Activated effector memory CD4-positive, alpha-beta T cell treated with anti-CD3 and anti-CD28 coated beads, Interleukin-2, amount 50 U/mL, for 16 hours (primary cell): ENCODE measurements at regions not wholly inside any gene's neighbourhood (a gene's known extent, or its start where the extent isn't known, plus 50 kb on each side); places are given as distances from the start of the nearest gene placed in this dataset.
"Not testable (repeated sequence)": the region's sequence is repeated elsewhere in the genome, so short reads cannot be mapped to it uniquely, and the experiment has no call there.

ENCODE experiments used
- DNase-seq: peaks from one replicate; pipeline ENCODE4 v3.0.0-alpha.2; 2020

DNA sequence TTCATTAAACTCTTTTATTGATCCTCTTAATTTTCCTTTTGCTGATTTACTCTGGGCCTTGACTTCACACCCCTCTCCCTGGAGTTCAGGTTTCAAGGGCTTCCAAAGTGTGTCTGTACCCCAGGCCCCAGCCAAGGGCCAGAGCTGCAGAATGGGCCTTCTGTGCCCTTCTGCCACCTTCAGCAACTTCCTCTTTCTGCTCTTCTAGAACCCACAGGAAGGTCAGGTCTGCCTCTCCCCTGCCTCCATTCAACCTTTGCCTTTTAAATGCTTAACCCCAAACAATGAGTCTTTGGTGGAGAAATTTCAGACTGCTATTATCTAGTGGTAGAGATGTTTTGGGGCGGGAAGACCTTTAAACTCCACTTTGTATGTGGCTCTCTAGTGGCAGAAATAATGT is 63.1 kb downstream of the TSN start:
- DNase-seq, result no peak

DNA sequence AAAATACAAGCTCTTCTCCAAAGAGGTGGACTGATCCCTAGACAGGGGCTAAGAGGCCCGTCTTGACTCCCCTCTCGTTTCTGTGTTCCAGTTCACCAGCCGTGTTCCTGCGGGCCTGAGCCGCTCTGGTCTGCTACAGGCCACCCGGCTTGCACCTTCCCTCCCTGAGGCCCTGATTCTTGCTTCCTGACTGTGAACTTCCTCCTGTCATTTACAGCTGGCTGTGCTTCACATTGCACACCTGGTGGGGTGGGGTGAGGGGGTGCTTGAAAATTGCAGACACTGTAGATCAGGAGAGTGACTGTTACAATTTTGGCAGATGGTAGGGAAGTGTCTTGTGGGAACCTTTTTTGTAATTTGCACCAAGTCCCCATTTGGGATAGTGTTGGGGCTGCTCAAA is 64.4 kb downstream of the TSN start:
- no peak for DNase-seq

DNA sequence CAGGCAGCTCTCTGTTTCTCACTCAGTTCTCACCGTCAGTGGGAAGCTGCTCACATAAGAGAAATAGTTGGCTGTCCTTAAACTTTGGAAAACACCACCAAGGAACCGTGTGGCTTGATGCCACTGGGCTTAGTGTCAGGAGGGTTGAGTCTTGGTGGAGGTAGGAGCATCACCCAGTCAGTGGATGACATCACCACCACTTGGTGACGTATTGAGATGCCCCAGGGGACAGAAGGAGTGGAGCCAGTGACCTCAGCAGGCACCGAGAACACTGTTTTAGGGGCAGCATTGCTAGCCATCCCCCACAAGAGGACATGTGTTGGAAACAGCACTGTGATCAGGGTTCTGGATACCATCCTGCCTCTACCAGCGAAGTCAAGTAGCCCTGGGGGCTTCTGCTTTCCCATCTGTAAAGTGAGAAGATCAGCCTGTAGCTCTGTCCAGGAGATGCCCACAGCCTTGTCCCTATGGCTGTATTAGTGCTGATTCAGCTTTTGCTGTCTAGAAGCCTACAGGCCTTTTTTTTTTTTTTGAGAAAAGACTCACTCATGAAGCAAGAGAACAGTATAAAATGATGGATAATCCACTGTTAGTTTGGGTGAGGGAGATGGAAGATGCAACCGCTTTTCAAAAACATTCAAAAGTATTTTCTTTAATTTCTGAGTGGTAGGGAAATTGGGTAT is 66.2 kb downstream of the TSN start:
- DNase-seq, result no peak

DNA sequence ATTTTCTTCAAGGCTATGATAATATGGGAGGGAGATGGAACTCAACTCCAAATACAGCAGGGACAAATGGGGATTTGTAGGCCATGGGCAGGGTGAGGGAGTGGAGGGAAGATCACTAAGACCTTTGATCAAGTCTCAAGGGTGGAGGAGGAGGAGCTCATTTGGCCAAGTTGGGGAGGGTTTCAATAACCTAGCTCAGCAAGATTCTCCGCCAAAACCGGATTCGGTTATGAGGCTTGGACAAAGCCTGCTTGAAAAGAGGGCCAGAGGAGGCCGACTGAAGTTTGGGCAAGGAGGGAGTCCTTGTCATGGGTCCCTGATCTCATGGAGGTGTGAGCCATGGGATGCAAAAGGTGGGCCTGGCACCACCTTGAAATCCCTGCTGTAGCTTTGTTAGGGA is 68.8 kb downstream of the TSN start:
- DNase-seq, result no peak

DNA sequence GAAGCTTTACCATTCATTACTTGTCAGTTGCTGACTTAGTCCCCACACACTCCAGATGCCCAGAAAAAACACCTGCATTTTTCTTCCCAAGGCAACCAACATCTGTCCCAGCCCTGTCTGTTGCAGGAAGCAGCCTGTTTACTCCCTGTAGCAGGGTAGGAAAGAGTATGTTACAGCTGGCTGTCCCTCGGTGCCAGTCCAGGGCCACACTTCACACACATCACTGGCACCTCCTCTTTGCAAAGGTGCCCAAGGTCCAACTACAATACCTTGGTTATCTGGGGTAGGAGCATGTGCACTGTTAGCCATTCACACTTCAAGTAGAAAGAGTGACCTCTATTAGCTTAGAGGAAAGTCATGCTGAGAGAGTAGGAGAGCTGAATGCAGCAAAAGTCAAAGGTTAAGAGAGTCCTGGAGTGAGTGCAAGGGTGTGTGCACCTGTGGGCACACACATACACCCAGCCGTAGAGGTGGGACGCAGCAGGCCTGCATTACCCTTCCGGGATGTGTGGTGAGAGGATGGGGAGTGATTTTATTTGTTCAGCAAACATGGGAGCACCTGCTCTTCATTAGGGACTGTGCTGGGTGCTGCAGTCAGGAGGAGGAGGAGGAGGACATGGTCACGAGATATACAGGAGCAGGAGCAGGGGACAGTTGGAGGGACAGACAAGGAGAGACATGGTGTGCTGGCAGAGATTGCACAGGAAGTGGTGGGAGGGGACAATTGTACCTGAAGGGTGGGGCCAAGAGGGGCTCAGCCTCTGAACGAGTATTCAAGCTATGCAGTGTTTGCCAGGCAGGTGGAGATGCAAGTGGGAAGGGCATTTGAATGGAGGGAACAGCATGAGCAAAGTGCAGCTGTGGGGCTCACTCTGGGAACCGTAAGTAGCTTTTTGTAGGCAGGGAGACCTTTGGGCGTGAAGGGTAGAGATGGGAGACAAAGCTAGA is 69.8 kb downstream of the TSN start:
- no peak for DNase-seq

DNA sequence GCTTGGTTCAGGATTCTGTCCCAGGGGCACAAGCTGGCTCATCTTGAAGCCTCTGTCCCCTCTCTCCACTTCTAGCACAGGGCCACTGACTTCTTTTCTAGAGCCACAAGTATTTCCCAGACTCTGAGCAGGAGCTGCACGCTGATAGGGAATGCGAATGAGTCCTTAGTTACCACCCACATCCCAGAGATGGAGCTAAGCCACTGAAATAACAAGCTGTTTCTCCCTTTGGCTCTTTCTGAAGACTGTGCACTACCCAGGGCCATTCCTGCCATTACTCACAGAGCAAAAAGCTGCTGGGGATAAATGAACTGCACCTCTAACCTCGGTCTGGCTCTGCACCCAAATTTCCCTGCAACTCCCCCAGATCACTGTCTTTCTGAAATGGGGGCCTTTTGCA is 70.6 kb downstream of the TSN start:
- DNase-seq, result no peak

DNA sequence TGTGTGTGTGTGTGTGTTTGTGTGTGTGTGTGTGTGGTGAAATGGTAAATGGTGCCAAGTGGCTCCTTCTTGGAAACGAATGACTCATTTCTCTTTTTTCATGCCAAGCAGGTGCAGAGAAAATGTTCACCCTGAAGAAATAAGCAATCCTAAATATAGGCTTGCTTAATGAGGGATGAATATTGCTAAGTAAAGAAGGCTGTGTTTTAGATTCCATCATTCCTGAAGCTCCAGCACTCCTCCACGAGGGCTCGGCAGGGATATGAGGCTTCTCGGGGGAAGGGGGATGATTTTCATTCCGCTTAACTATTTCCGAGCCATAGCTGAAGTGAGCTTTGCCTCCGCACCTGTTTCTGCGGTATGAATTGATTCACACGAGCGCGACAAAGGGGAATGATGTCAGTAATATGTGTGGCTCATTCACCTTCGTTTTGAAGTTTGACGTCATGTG is 72.9 kb downstream of the TSN start:
- no peak for DNase-seq

DNA sequence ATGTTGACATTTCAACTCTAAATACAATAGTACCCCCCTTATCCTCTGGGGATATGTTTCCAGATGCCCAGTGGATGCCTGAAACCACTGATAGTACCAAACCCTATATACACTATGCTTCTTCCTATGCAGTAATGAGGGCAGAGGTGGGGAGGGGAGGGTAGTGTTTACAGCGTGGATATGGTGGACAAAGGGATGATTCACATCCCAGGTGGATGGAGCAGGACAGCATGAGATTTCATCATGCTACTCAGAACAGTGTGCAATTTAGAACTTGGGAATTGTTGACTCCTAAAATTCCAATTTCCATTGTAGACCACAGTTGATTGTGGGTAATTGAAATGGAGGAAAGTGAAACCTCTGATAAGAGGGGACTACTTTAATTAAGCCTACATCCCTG is 75.4 kb downstream of the TSN start:
- DNase-seq, result no peak

DNA sequence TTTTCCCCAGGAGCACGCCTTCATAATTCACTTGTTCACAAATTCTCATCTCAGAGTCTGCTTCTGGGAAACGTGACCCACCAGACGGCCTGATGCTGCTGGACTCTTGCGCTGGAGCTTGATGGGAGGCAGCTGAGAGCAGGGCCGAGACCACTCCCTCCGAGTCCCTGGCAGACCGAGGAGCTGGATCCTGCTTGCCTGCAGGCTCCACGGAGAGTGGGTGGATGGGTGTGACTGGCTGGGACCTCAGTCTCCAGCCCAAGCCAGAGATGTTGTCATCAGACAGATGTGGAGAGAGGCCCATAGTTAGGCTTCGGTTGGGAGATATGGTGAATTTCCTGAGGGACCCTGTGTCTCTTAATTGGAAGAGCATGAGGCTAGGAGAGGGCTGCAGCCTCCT is 76.4 kb downstream of the TSN start:
- DNase-seq, result no peak

DNA sequence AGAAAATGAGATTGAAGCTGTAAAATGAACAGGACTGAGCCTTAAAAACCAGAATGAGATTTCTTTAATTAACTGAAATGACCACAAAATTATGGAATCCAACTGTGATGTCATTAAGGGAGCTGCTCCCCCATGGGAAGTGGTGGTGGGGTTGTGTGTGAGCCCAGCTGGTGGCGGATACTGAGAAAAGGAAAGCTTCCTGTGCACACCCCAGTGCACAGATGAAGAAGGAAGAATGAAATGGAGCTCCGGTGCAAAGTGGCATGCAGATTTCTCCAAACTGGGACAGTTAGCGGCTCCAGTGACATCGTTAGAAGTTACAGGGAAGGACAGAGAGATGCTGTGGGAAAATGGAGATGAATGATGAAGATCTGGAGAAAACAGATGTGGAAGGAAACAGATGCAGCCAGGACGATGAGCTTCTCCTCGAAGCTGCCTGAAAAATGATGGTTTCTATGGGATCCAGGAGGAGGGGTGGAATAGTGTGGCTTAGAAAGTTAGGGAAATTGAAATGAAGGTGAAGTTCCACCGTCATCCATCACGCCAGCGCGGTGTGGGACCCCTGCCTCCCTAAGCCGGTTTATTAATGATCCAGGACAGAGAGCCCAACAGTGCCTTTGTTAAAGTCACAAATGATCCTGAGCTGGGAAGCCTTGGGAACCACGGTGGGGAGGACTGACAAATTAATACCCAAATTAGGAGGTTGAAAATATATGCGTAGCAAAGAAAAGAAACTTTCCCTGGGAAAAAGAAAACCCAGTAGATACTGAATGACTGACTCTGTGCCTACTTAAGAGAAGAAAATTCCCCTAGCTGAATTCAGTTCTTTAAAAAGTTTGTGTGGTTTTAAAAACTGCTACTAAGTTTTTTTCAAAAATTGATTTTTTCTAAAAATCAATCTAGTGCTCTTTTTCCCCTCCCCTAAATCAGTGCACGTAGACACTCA is 77.2 kb downstream of the TSN start:
- DNase-seq, result no peak

DNA sequence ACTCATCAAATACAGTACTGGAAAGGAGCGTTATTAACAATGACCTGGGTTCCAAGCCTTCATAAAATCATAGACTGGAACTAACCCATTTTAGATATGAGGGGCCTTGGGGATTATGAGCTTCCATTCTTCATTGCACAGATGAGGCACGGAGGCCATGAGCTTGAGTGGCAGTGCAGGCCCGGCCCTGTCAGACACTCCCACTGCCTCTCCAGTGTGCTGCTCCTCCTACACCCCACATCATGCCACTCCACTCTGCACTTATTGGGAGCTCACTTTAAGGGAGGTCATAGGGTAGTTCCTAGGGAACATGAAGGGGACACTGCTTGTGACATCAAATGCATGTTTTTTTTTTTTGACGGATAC is 77.9 kb downstream of the TSN start:
- no peak for DNase-seq

DNA sequence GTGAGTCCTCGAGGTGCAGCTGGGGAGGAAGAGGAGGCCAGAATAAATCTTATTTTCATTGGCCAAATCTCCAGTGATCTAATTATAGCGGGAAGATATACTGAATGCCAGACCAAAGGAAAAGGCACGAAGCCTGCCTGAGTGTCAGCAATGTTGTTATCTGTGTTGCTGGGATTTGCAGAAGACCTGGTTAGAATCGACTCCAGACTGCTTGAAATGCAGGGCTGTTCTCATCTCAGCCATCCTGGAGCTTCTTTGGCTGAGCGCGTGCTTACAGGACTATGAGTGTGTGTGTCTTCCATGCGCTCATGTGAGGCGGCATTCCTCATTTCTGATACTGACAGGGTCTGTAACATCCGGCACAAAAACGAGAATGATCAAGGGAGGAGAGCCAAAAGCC is 81.2 kb downstream of the TSN start:
- no peak for DNase-seq

DNA sequence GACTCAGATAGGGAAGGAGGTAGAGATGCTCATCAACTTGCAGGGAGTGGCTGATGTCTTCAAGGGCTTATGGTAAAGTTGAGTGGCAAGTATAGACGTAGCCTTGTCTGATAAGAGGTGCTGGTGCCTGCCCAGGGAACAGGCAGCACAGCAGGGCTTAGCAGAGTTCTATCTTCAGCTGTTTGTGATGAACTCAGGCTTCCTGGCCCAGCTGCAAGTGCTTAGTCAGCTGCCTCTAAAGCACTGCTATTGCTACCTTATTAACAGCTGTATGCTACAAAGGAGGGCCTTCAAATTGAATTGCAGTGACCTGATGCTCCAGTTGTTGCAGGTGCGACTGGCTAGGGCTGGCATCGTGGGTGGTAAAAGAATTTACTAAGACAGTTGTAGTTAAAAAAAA is 82.1 kb downstream of the TSN start:
- DNase-seq, result no peak

DNA sequence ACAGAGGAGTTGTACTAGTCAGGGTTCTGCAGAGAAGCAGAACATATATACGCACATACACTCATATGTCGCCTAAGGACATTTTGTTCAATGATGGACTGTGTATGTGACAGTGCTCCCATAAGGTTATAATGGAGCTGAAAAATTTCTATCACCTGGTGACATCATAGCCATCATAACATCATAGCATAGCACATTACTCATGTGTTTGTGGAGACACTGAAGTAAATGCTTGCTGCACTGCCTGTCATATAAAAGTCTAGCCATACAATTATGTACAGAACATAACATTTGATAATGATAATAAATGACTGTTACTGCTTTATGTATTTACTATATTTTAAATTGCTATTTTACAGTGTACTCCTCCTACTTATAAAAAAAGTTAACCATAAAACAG is 83.1 kb downstream of the TSN start:
- DNase-seq, result no peak

DNA sequence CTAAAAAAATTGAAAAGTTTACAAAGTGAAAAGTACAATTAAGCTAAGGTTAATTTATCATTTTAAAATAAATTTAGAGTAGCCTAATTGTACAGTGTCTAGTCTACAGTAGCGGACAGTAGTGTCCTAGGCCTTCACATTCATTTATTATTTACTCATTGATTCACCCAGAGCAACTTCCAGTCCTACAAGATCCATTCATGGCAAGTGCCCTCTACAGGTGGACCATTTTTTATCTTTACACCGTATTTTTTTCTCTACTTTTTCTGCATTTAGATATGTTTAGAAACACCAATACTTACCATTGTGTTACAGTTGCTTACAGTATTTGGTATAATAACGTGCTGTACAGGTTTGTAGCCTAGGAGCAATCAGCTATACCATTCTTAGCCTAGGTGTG is 84.1 kb downstream of the TSN start:
- no peak for DNase-seq

DNA sequence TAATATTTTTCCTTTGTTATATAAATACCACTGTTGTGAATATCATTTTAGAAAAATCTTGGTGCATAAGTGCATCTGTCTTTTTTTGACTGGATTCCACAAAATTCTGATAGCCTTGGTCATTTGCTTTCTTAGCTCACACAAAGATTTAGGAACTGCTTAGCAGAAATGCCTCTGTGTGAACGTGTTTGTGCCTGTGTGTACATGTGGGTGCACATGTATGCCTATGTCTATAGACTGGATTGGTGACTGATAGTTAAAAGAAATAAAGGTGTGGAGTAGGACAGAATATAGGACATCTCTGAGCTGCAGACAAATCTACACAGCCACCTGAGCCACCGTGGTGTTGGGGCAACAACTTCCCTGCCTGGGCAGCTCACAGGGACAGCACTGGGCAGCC is 93.8 kb downstream of the TSN start:
- DNase-seq, result no peak

DNA sequence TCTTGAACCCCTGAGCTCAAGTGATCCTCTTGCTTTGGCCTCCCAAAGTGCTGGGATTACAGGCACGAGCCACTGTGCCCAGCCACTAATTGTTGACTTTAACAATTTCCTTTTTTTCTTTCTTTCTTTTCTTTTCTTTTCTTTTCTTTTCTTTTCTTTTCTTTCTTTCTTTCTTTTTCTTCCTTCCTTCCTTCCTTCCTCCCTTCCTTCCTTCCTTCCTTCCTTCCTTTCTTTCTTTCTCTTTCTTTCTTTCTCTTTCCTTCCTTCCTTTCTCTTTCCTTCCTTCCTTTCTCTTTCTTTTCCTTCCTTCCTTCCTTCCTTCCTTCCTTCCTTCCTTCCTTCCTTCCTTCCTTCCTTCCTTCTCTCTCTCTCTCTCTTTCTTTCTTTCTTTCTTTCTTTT is 97.7 kb downstream of the TSN start:
- not testable (repeated sequence) for DNase-seq

DNA sequence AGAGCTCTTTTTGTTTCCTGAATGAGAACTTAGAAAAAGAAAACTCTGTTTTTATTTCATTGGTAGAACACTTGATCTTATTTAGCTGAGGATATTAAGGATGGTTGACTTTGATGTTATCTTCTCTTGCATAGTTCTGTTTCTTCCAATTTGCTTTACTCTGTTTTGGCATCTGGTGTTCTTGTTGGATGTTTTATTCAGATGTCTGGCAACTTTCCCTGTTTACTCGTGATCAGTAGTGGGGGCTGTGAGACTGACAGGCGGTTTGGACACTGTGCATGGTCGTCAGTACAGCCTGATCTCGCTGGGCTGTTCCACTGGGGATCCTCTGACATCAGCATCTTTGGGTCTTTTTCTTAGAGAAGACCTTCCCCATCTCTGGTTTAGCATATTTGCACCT is 100.1 kb downstream of the TSN start:
- no peak for DNase-seq

DNA sequence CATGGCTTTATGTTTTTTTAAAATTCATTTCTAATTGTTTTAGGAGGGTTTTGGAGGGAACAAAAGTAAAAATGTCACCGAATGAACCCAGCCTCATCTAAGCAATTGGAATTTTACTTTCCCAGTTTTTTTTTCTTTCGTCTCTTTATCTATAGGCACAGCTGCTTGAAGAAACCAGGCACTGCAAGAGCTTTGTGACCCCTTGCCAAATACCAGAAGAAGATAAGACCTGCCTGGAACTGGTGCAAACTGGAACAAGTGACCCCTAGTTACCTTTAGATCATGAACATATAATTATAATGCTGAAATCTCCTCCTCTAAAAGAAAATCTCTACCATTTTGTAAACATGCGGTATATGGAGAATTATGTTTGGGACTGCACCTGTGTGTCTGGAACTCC is 100.9 kb downstream of the TSN start:
- DNase-seq, result no peak

DNA sequence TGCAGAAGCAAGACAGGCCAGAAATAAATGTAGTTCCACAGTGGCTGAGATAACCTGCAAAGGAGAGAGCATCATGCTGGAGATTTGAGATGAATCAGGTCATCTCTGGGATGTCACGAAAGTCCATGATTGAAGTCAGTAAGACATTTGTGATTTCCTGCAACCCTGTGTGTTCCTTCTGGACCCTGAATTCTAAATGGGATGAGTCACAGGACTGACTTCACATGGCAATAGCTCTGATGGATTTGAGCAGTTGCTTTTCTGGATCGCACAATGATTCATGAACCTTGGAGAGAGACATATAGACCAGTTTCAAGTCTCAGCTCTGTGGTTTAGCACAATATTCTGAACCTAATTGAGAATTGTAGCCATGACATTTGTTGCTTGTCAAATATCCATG is 102.9 kb downstream of the TSN start:
- DNase-seq, result no peak

DNA sequence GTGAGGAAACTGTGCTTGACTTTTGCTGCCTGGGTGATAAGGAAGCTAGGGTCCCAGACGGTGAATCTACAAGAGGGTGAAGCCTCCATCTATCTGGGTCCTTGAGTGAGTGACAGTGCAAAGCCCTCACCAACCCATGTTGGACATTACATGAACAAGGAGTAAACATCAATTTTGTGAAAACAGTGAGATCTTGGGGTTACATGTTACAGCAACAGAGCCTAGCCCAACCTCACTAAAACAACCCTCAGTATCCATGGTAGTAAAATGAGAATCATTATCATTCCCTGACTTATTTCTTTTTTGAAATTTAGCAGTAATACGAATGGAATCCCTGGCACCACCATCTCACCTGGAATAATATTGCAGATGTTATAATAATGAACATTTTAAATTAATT is 103.4 kb downstream of the TSN start:
- no peak for DNase-seq

DNA sequence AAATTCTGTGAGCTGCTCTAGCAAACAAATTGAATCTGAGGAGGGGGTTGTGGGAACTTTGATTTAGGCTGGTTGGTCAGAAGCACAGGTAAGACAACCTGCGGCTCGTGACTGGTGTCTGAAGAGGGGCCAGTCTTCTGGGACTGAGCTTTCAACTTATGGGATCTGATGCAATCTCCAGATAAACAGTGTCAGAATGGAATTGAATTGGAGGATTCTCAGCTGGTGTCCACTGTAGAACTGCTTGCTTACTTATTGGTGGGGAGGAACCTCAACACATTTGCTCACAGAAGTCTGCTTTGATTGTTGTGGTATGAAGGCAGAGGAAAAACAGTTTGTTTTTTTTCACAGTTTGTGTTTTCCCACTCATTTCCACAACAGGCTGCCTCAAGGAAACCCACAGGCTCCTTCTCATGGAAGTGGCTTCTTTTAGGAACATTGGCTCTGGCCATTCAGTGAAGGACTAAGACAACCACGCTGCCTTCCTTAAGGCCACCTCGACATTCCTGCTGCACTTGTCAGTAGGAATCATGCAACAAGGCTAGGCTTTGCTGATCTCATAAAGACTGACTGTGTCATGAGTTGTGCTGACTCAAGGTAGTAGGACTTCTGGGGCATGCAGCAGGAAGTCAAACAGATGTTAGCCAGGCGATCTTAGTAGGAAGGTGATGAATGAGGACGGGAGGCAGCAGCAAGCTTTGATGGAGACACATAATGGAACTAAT is 104.7 kb downstream of the TSN start:
- no peak for DNase-seq

DNA sequence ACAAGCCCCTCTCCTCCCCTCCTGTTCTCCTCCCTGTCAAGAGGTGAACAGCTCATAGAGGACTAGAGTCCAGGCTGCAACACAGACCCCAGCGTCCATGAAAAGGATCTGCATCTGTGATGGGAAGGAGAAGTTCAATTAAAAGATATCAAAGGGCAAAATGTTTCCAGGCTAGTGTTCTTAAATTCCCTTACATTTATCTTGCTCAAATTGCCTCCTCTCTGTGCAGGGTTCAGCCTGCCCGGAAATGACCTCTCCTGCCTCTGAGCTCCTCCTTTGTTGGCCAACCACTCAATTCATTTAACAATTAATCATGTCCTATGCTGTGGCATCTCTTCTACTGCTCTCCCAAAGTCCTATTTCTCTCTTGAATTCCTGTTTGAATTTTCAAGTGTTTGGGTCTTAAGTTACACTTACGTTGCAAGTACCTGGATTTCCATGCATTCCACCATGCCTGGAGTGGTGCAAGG is 105.3 kb downstream of the TSN start:
- DNase-seq, result no peak
